Sigmoid colon (tissue), 6 donors: ENCODE measurements at regions not wholly inside any gene's neighbourhood (a gene's known extent, or its start where the extent isn't known, plus 50 kb on each side); places are given as distances from the start of the nearest gene placed in this dataset.

Experiments
- DNase-seq: peaks from one replicate; pipeline ENCODE4 v3.0.0-alpha.2; 2019
- H3K27ac ChIP-seq, 4 donors: fragments of 200-600 bp; sonication (generic); one replicate each; pipeline ENCODE4 v1.5.1; 2016 to 2019; ENCODE audit warnings: mild to moderate bottlenecking in 1 of 4
- H3K27me3 ChIP-seq, 3 donors: fragments of 200-600 bp; sonication (generic); one replicate each; pipeline ENCODE4 v1.5.1; 2019; ENCODE audit warnings: mild to moderate bottlenecking in 1 of 3
- H3K36me3 ChIP-seq, 4 donors: fragments of 200-600 bp; sonication (generic); one replicate each; pipeline ENCODE4 v1.5.1; 2016 to 2019
- H3K4me1 ChIP-seq, 4 donors: fragments of 200-600 bp; sonication (generic); one replicate each; pipeline ENCODE4 v1.5.1; 2017 to 2019
- H3K4me3 ChIP-seq, 4 donors: fragments of 200-600 bp; sonication (generic); one replicate each; pipeline ENCODE4 v1.5.1; 2017 to 2019; ENCODE audit warnings: mild to moderate bottlenecking in 2 of 4, moderate library complexity in 1 of 4
- H3K9me3 ChIP-seq, 4 donors: fragments of 200-600 bp in 3 of 4; sonication (generic) in 3 of 4; one replicate each; pipeline versions ENCODE4 v1.5.1 to v1.6.1; 2013 to 2019
- CTCF ChIP-seq, 4 experiments: fragments of 450-650 bp in 3 of 4; fragments of 200-600 bp in 1 of 4; IDR thresholded peaks; one replicate each; pipeline ENCODE4 v1.5.1; 2016 to 2019; ENCODE audit warnings: antibody characterized with exemption in 4 of 4, mild to moderate bottlenecking in 3 of 4, moderate library complexity in 2 of 4
- EP300 ChIP-seq, 4 donors: sonication (generic); formaldehyde crosslinking; IDR thresholded peaks; one replicate each; pipeline ENCODE4 v1.6.1; 2017; ENCODE audit warnings: antibody characterized with exemption in 4 of 4
- POLR2A ChIP-seq, 2 donors: fragments of 450-650 bp; IDR thresholded peaks; one replicate each; pipeline ENCODE4 v1.6.1; 2016; ENCODE audit warnings: antibody characterized with exemption in 2 of 2, mild to moderate bottlenecking in 2 of 2, moderate library complexity in 2 of 2
- POLR2AphosphoS5 ChIP-seq, 4 donors: sonication (generic); formaldehyde crosslinking; IDR thresholded peaks; one replicate each; pipeline ENCODE4 v1.6.1; 2017; ENCODE audit warnings: antibody characterized with exemption in 4 of 4
- WGBS, 2 donors: extraction: QIAGEN DNeasy Blood & Tissue Kit; methylation state at CpG; one replicate each; pipeline ENCODE4 v1.1.7; 2013; 5-methylcytosine and 5-hydroxymethylcytosine counted together
- intact Hi-C: fragments of 100-400 bp; cut with DNase I; formaldehyde crosslinking; loops from one replicate; pipeline ENCODE4 v1.15.1; 2023
- donor health status: healthy with polysubstance abuse.
- donor health status: healthy.

- intact Hi-C loops: no loop called here
- Histone ChIP-seq H3K27ac (no peak overlapping the region), H3K36me3 (no peaks in the 10 kb centered on the region), H3K4me3 (no peak overlapping the region), H3K9me3 (no peaks in the 10 kb centered on the region), H3K4me1 (no peaks in the 10 kb centered on the region), H3K27me3 (no peaks in the 10 kb centered on the region)
- WGBS, 2 donors: 74 to 80% methylated on average over 4 of the region's 4 CpGs
- TF ChIP-seq POLR2A (IDR thresholded peaks at IDR 0.05): no peak
- TF ChIP-seq CTCF (IDR thresholded peaks at IDR 0.05): no peak
- TF ChIP-seq EP300 (IDR thresholded peaks at IDR 0.05): no peak
- no peak for DNase-seq
Measured at GRCh38 chr3:147604136-147604535, 195.0 kb downstream of the ZIC1 start.

DNA sequence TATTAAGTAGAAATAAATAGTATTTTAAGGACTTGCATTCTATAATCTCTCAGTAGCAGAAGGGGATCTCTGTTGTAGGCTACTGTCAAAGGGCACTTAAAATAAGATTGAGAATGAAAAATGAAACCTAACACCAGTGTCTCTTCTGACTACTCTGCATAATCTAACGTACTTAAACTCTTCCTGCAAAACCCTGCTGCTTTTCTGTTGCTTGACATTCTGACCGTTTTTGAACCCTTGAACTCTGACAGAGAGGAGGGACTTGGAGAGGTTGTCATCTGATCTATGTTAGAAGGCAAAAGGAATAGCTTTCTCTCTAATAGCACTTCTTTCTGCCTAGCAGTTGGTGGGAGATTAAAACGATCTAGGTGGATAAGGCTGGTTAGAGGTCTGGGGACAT lies 204.6 kb downstream of the ZIC1 start:
- intact Hi-C loops: no loop called here
- TF ChIP-seq EP300 (IDR thresholded peaks at IDR 0.05) (no peak), POLR2A (IDR thresholded peaks at IDR 0.05) (no peak), CTCF (IDR thresholded peaks at IDR 0.05) (no peak), POLR2AphosphoS5 (IDR thresholded peaks at IDR 0.05) (no peak)
- no peak overlapping the region for H3K4me3 ChIP-seq
- no peak for DNase-seq
- no peaks in the 10 kb centered on the region for H3K27me3 ChIP-seq
- no peaks in the 10 kb centered on the region for H3K9me3 ChIP-seq
- WGBS, 2 donors: 30 to 48% methylated on average over 3 of the region's 3 CpGs
- H3K4me1 ChIP-seq: no peaks in the 10 kb centered on the region
- H3K27ac ChIP-seq: no peak overlapping the region
- H3K36me3 ChIP-seq: no peaks in the 10 kb centered on the region

- H3K9me3 ChIP-seq: no peaks in the 10 kb centered on the region
- no peaks in the 10 kb centered on the region for H3K4me1 ChIP-seq
- H3K27me3 ChIP-seq: no peaks in the 10 kb centered on the region
- no peak for DNase-seq
- intact Hi-C loops: no loop called here
- no peaks in the 10 kb centered on the region for H3K36me3 ChIP-seq
- no peak for TF ChIP-seq EP300 (IDR thresholded peaks at IDR 0.05)
- no peak for TF ChIP-seq CTCF (IDR thresholded peaks at IDR 0.05)
- no peak for TF ChIP-seq POLR2AphosphoS5 (IDR thresholded peaks at IDR 0.05)
- TF ChIP-seq POLR2A (IDR thresholded peaks at IDR 0.05): no peak
- WGBS, 2 donors: 70 to 75% methylated on average over 3 of the region's 3 CpGs
- no peak overlapping the region for H3K4me3 ChIP-seq
- no peak overlapping the region for H3K27ac ChIP-seq
Measured at GRCh38 chr3:147614210-147614609, 205.0 kb downstream of the ZIC1 start.

DNA sequence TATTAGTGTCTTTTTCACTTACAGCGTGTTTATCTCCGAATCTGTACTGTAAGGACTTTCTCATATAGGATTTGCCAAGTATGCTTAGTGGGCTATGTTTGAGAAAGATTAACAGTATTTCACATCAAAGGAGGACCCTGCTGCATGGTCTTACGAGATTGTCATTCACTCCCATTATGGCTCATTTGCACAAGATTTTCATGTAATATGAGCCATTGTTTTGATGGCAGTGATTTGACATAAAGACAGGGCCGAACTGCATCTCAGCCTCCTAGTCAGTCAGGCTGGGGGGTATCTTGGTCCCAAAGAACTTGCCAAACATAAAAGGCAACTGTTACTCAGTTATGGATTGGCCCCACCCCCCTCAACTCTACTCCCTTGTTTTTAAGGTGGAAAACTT lies 205.9 kb downstream of the ZIC1 start:
- Histone ChIP-seq H3K36me3 (no peaks in the 10 kb centered on the region), H3K27ac (no peak overlapping the region), H3K9me3 (no peaks in the 10 kb centered on the region), H3K27me3 (no peaks in the 10 kb centered on the region), H3K4me1 (no peaks in the 10 kb centered on the region), H3K4me3 (no peak overlapping the region)
- TF ChIP-seq CTCF (IDR thresholded peaks at IDR 0.05) (no peak), EP300 (IDR thresholded peaks at IDR 0.05) (no peak), POLR2AphosphoS5 (IDR thresholded peaks at IDR 0.05) (no peak), POLR2A (IDR thresholded peaks at IDR 0.05) (no peak)
- intact Hi-C loops: no loop called here
- 73 to 77% methylated on average over 4 of the region's 4 CpGs for WGBS, 2 donors
- no peak for DNase-seq

DNA sequence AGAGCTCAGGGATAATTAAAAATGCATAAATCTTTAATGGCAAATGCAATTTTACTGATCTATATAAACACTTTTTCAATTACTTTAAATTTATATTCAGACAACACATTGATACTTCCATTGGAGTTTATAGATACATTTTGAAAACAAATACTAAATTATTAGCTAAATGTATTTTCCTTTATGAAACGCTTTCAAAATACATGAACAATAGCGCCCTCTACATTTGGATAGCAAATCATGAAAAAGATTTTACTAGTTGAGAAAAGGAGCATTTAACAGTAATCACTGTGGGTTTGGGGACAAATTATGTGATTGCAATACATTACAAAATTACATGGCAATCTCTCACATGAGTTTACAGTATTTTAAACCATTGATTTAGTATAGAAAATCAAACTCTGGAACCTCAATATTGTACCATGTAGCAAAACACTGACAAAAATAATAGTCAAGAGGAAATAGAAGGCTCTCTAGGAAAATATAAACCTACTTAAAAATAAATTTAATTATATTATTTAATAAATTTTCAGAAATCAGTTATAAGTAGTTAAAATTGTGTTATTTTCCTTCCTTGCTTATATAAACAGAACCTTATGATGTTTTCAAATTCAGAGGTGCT lies 207.9 kb downstream of the ZIC1 start:
- no peak for DNase-seq
- H3K4me1 ChIP-seq: no peaks in the 10 kb centered on the region
- no peaks in the 10 kb centered on the region for H3K27me3 ChIP-seq
- no peaks in the 10 kb centered on the region for H3K9me3 ChIP-seq
- WGBS, 2 donors: 3 to 10% methylated on average over 2 of the region's 2 CpGs
- no peak overlapping the region for H3K4me3 ChIP-seq
- TF ChIP-seq CTCF (IDR thresholded peaks at IDR 0.05) (peak in 1 of 4 experiments; percentile 22), POLR2AphosphoS5 (IDR thresholded peaks at IDR 0.05) (no peak), POLR2A (IDR thresholded peaks at IDR 0.05) (no peak), EP300 (IDR thresholded peaks at IDR 0.05) (no peak)
- intact Hi-C loops: no loop called here
- H3K27ac ChIP-seq: no peak overlapping the region
- H3K36me3 ChIP-seq: no peaks in the 10 kb centered on the region
